ENCODE measurements at regions not wholly inside any gene's neighbourhood (a gene's known extent, or its start where the extent isn't known, plus 50 kb on each side); places are given as distances from the start of the nearest gene placed in this dataset.
"Not testable (repeated sequence)": the region's sequence is repeated elsewhere in the genome, so short reads cannot be mapped to it uniquely, and the experiment has no call there.

DNA sequence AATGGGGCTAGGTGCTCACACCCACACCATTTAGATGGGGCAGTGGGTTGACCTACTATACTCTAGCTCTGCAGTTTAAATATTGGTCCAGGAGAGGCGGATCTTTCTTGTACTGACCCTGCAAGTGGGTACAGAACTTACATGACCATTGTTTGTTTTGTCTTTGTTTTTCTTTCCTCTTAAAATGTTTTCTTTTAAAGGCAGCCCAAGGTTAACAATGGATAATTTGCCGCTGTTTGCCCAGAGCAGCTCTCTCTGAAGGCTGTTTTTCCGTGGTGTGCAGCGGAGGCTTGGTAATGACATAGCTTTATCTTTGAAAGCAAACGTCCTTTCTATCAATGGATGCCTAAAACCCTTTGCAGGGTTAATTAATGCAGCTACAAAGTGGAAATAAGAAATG, 133.3 kb upstream of the MEX3C start:
- DNase-seq: no peak

- no peak for DNase-seq
These were observed 139.9 kb upstream of the MEX3C start for GRCh38 chr18:51337406-51337805.

DNA sequence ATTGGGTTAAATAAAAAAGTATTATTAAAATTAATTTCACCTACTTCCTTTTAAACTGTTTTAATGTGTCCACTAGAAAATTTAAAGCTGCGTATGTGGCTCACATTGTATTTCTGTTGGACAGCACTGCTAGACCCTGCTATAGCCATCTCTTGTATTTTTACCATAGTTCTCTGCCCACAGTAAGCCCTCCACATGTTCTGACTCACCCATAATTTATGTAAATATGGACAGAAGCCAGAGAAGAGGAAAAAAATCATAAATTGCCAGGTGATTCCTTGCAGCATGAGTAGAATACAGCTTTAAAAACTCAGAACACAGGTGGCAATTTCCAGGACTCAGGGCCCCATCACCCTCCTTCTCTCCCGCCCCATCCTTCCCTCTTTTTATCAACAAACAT, 142.4 kb upstream of the MEX3C start:
- no peak for DNase-seq

- DNase-seq: no peak
These were observed 142.9 kb upstream of the MEX3C start for GRCh38 chr18:51340332-51340731.

- no peak for DNase-seq
These were observed 145.3 kb upstream of the MEX3C start for GRCh38 chr18:51342815-51343214.

- no peak for DNase-seq
These were observed 148.4 kb upstream of the MEX3C start for GRCh38 chr18:51345848-51346391.

- no peak for DNase-seq
These were observed 148.9 kb upstream of the MEX3C start for GRCh38 chr18:51346404-51346803.

GRCh38 chr18:51350081-51350480, 152.6 kb upstream of the MEX3C start:
- DNase-seq: no peak

- DNase-seq: no peak
These were observed 158.4 kb upstream of the MEX3C start for GRCh38 chr18:51355841-51356240.

- DNase-seq: not testable (repeated sequence)
These were observed 162.8 kb upstream of the MEX3C start for GRCh38 chr18:51360301-51360700.

DNA sequence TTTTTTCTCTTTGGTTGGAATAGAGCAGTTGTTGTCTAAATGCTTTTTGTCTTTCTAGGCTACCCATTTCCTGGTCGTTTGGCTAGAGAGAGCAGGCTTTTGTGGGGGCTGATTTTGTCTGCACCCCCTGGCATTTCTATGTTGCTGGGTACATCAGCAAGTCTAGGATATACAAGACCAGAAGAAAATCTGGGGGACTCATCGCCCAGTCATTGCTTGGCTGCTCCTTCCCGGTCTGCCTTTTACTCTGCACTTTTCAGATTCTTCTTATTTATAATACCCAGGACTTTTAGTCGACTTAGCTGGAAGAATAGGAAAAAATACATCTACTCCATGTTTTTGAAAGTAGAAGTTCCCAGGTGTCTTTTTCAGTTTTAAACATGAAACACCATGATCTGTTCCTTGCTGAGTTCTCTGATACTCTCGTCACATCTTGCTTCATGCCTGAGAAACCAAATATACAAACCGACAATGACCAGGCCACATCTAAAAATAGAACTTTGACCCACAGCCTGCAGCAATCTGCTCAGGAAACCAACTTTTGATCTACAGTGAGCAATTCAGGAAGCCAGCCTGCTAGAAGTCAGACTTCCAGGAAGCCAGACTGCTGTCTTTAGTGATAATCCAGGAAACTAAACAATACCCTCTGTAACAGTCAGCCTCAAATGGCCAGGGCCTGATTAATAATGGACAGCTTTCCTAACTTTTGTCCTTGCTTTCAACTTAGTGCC, 163.8 kb upstream of the MEX3C start:
- no peak for DNase-seq

GRCh38 chr18:51363384-51363783, 165.9 kb upstream of the MEX3C start:
- no peak for DNase-seq

- DNase-seq: no peak
These were observed 173.5 kb upstream of the MEX3C start for GRCh38 chr18:51370996-51371395.

DNA sequence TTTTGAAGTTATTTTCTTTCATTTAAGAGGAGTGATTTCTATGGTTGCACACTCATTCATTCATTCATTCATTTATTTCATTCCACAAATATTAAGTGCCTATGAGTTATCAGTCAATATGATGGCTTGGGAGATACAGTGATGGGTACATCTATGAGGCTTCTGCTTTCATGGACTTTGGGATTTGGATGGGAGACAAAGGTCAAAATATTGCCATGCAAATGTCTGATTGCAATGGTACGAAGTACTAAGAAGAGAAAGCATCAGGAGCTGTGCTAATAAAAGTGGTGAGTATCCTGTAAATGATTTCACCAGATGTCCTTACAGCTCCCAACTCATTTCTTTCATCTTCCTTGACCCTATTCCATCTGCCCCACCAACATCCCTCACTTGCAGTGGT, 174.4 kb upstream of the MEX3C start:
- no peak for DNase-seq

GRCh38 chr18:51382081-51382480, 184.6 kb upstream of the MEX3C start:
- no peak for DNase-seq

DNA sequence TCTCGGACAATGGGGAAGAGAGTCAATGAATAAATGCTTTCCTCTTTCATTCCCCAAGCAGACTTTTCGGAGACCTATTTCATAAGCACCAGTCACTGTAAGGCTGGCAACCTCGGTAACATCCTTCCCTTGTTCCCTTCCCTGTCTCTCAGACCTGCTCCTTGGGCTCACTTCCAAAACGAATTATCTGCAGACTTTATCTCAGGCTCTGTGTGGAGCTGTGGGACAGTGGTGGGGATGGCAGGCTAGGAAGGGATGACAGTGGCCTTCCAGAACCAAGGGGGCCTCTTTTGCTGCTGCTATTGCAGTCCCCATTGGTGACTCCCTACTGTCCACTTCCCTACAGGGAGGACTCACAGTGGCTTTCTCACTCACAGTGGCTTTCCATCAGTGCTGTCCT, 185.6 kb upstream of the MEX3C start:
- DNase-seq: no peak

DNA sequence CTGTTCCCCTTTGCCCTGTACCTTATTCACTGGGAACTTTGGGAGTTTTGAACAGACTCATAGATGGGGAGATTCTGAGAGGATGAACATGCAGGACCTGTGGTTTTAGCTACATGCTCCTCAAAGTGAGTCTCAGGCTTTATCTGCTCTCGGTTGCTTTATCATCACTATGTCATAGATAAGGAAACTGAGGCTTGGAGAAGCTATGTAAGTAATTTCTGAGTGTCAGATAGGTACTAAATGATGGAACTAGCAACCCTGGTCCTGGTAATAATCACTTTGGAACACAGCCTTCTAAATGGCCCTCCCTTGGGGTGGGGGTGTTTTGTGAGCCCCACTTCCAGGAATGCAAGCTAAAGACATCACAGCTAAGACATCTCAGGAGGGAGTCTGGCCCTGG, 186.2 kb upstream of the MEX3C start:
- no peak for DNase-seq

- DNase-seq: no peak
These were observed 187.8 kb upstream of the MEX3C start for GRCh38 chr18:51385270-51385669.

DNA sequence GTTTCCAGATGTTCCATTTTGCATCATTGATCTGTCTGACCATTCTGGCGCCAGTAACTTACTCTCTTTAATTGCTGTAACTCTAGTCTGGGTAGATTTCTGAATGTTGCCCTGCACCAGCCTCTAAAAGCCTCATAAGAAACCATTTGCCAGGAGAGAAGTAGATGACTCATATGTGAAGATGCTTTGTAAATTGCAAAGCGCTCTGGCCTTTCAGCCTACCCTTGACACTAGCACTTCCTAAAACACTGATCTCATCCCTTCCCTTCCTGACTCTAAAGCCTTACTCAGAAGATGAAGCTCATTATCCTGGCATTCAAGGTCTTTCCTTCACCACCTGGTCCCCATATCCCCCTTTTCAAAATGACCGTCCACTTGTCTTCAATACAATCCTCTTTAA, 193.2 kb upstream of the MEX3C start:
- no peak for DNase-seq

GRCh38 chr18:51391215-51391614, 193.7 kb upstream of the MEX3C start:
- no peak for DNase-seq

DNA sequence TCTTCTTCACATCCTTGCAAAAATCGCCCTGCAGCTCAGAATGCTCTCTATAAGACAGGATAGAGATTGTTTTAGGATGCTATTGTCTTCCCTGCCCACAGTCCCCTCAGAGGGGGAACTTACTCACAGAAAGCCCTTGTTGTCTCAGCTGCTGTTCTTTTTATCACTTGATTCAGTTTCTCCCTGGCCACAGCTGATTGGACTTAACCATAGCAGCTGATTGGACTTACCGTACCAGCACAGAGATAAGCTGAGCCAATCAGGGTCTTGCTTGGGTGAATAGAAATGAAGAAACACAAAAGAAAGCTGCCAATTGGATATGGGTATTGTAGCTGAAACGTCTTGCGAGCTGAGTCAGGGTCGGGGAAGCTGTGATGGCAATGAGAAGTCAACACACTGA, 194.2 kb upstream of the MEX3C start:
- DNase-seq: no peak

- no peak for DNase-seq
These were observed 200.0 kb upstream of the MEX3C start for GRCh38 chr18:51397347-51397962.

- DNase-seq: no peak
These were observed 200.6 kb upstream of the MEX3C start for GRCh38 chr18:51398104-51398503.

DNA sequence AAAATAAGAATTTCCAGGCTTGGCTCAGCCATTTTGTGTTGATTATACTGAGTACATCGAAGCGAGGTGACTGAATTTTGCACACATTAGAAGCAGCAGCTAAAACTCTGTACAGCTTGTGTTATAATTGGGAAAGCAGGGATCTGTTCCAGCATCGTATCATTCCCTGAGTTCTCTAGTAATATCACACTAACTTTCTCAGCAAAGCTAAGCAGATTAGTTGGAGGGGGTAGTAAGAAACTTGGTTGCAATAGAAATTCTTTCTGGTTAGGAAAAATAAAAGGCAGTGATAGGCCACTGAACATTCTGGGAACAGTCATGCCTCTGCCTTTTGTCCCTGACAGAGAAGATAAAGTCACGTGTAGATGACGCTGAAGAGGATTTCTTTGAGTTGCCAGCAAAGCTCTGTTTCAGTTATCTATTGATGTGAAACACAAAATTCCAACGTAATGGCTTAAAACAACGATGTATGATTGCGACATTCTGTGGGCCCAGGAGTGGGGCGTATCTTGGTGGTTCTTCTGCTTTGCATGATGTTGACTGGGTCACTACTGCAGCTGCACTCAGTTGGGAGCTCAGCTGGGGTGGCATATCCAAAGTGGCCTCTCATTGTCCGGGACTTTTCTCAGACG, 202.1 kb upstream of the MEX3C start:
- no peak for DNase-seq

Data from right forelimb (tissue), 1 donor.